NCI-H1436 treated with DMSO at 0.1 percent for 48 hours (cell line): ENCODE measurements at regions not wholly inside any gene's neighbourhood (a gene's known extent, or its start where the extent isn't known, plus 50 kb on each side); places are given as distances from the start of the nearest gene placed in this dataset.
"Not testable (repeated sequence)": the region's sequence is repeated elsewhere in the genome, so short reads cannot be mapped to it uniquely, and the experiment has no call there.

Source experiments
- DNase-seq: peaks from one replicate; lab custom pipeline; 2025; lab: John Stamatoyannopoulos, UW

DNA sequence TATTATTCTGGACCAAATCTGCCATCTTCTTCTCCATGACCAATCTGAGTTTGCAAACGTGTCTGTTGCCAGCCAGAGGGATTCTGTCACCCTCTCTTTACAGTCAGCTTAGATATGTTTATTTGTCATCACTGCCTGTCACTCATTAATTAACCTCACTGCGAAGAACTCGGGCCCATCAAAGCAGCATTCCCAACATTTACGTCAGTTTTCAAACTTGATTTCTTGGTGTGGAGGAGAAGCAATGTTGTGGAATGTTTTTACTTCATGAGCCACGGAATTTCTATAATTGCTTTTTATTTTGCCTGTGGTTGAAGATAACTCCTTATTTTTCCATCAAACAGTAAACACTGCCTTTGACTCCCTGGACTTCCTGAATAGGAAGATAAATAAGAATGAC lies 91.8 kb upstream of the CNKSR3 start:
- DNase-seq = no peak

GRCh38 chr6:154602708-154603107 lies 92.2 kb upstream of the CNKSR3 start:
- no peak for DNase-seq

GRCh38 chr6:154604119-154604518 lies 93.6 kb upstream of the CNKSR3 start:
- DNase-seq = no peak

DNA sequence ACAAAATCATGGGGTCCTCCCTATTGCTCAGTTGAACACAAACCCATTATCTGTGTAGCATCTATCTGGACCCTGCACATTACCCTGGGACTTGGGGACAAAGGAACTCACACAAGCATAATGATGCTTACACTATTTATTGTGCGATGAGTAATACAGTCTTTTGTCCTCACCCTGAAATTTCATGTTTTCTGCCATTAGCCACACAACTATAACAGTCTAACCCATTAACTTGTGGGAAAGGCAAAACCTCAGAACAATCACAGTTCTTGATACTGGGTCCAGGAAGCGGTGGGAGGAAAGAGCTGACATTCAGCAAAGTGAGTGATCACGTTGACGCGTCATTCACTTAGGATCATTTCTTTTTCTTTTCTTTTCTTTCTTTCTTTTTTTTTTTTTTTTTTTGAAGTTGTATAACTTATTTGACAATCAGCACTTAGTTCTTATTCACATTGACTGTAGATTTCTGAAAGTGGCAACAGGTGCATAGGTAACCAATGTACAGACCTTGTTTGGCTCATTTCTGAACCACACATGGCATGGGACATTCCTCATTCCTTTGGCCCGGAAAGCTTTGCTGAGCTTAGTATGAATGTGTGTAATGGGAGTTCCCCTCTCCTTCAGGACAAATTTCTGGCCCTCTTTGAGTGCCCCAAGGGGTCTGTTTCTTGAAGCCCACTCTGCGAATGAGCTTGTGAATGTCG lies 94.8 kb upstream of the CNKSR3 start:
- DNase-seq = no peak

DNA sequence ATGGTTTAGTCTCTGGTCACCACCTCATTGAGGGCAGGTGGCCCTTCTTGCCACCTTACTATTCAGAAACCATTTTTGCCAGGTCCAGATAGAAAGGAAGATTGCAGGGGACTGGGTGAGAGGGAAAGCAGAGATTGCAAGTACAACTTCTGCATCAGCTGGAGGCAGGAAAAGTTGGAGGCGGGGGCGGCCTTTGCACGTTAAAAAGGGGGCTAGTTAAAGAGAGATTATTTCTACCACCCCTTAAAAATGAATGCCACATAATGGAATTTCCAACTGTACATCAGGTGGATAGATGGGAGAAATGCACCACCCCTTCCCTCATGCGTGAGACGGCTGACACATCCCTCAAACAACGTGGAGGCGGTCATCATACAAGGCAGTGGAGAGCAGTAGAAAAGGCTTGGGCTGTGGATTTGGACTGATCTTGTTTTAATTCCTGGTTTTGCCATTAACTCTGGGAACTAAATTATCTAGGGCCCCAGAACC lies 95.4 kb upstream of the CNKSR3 start:
- DNase-seq = no peak

DNA sequence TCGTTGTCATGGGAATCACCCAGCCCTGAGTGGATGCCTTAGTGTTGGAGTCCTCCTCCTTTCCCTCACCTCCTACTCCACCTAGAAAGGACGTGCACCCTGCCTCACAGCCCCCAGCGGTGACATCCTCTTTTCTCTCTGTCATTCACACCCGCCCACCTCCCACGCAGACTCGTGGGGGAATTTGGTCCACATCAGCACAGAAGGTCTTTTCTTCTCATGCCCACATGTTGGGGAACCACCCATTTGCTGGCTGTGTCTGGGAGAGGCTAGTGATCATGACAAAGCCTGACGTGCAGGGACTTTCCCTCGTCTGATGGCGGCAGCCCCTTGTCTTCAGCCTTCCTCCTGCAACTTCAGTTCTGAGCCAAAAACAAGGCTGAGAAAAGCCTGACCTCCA lies 96.0 kb upstream of the CNKSR3 start:
- no peak for DNase-seq

- DNase-seq = no peak
These were observed 96.4 kb upstream of the CNKSR3 start for GRCh38 chr6:154606860-154607259.

- DNase-seq = no peak
These were observed 100.8 kb upstream of the CNKSR3 start for GRCh38 chr6:154611241-154611640.

DNA sequence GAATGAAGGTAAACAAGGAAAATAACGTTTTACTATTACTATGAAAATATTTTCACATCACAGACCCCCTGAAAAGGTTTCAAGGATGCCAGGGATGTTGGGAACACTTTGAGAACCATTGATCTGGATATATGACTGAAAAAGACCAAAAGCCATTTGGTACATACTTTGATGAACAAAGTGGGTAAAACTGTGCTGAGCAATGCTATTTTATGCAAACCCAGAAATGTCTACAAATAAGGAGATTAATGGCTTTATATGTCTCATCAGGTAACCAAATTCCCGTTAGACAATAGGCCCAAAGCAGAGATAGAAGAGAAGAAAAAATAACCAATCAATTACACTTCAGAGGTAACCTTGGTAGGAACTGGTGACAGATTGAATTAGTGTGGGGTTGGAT lies 101.4 kb upstream of the CNKSR3 start:
- no peak for DNase-seq

GRCh38 chr6:154613137-154613676 lies 102.7 kb upstream of the CNKSR3 start:
- no peak for DNase-seq

GRCh38 chr6:154614101-154614500 lies 103.6 kb upstream of the CNKSR3 start:
- no peak for DNase-seq

- no peak for DNase-seq
These were observed 104.2 kb upstream of the CNKSR3 start for GRCh38 chr6:154614641-154615040.

GRCh38 chr6:154615483-154616025 lies 105.1 kb upstream of the CNKSR3 start:
- peak; percentile 71 for DNase-seq

GRCh38 chr6:154617175-154617574 lies 106.7 kb upstream of the CNKSR3 start:
- DNase-seq = no peak

- no peak for DNase-seq
These were observed 108.7 kb upstream of the CNKSR3 start for GRCh38 chr6:154619146-154619545.

- no peak for DNase-seq
These were observed 111.2 kb upstream of the CNKSR3 start for GRCh38 chr6:154621686-154622085.

- DNase-seq = no peak
These were observed 110.4 kb upstream of the SCAF8 start for GRCh38 chr6:154622618-154623336.

GRCh38 chr6:154623391-154623790 lies 109.8 kb upstream of the SCAF8 start:
- DNase-seq = no peak

DNA sequence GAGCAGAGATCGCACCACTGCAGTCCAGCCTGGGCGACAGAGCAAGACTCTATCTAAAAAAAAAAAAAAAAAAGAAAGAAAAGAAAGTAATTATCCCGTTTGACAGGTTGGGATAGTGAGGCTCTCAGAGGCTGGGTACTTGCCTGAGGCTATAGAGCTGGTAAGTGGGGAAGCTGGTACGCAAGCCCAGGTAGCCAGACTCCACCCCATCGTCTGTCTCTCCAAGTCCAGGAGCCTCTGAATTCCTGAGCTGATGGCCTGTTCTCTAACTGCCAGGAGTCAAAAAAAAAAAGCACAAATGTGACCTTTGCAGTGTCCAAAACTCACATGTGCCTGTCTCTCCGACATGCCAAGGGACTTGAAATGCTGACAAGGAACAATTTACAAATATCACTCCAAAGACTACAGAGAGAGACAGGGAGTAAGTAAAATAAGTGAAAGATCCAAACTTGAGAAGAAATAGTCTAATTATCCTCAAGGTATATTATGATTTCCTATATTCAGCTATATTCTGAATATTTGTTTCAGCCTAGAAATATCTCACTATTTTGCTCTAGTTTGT lies 109.1 kb upstream of the SCAF8 start:
- DNase-seq = no peak

GRCh38 chr6:154624727-154625126 lies 108.5 kb upstream of the SCAF8 start:
- not testable (repeated sequence) for DNase-seq

DNA sequence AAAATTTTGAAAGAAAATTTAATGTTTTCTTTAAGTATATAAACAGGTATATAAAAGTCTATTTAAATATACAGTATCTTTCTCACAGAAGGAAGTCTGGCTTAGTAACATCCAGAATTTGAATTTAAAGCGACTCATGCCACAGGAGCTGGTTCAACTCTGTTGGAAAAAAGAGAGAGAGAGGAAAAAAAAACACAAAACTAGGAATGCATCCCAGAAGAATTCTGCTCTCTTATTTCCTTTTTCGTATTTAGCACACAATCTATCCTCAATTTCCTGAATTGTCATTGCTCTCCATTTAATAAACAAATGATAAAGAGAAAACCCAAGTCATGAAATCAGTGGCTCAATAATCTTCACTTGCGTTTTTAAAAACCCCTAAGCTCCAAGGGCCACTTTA lies 107.5 kb upstream of the SCAF8 start:
- DNase-seq = no peak

- DNase-seq = no peak
These were observed 104.1 kb upstream of the SCAF8 start for GRCh38 chr6:154629127-154629526.

DNA sequence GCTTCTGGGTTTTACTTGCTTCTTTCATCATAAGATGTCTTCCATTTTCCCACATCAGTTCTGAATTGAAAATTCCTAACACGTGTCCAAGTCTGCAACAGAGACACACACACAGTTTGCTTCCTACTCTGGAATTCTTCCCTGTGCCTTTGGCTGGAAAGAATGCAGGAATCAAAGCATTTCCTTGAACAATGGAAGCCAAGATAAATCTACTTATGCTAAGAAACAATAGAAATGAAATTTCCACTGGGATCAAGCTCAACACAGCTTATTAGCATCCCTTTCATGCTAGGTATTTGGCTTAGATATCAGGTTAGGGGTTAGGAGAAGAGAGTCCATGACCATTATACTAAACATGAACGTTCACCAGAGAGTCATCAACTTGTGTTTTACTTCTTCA lies 101.1 kb upstream of the SCAF8 start:
- no peak for DNase-seq
